ENCODE measurements at regions not wholly inside any gene's neighbourhood (a gene's known extent, or its start where the extent isn't known, plus 50 kb on each side); places are given as distances from the start of the nearest gene placed in this dataset.

GRCh38 chr2:49288113-49288705 lies 133.9 kb upstream of the FSHR start:
- H3K4me3 ChIP-seq (ENCODE audit: low read depth, low read length) = no peak overlapping the region
- DNase-seq (ENCODE audit: low read depth) = no peak
- TF ChIP-seq, protein P1, sequence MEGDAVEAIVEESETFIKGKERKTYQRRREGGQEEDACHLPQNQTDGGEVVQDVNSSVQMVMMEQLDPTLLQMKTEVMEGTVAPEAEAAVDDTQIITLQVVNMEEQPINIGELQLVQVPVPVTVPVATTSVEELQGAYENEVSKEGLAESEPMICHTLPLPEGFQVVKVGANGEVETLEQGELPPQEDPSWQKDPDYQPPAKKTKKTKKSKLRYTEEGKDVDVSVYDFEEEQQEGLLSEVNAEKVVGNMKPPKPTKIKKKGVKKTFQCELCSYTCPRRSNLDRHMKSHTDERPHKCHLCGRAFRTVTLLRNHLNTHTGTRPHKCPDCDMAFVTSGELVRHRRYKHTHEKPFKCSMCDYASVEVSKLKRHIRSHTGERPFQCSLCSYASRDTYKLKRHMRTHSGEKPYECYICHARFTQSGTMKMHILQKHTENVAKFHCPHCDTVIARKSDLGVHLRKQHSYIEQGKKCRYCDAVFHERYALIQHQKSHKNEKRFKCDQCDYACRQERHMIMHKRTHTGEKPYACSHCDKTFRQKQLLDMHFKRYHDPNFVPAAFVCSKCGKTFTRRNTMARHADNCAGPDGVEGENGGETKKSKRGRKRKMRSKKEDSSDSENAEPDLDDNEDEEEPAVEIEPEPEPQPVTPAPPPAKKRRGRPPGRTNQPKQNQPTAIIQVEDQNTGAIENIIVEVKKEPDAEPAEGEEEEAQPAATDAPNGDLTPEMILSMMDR (IDR thresholded peaks at IDR 0.05; ENCODE audit: insufficient read depth, low read depth, low read length) = no peak

- no peak for DNase-seq (ENCODE audit: low read depth)
- TF ChIP-seq, protein P1 (IDR thresholded peaks at IDR 0.05; ENCODE audit: insufficient read depth, low read depth, low read length) = no peak
- H3K4me3 ChIP-seq (ENCODE audit: low read depth, low read length) = no peak overlapping the region
Observed at GRCh38 chr2:49286726-49287125, 132.4 kb upstream of the FSHR start.

GRCh38 chr2:49286045-49286444 lies 131.7 kb upstream of the FSHR start:
- TF ChIP-seq, protein P1 (IDR thresholded peaks at IDR 0.05; ENCODE audit: insufficient read depth, low read depth, low read length) = no peak
- no peak for DNase-seq (ENCODE audit: low read depth)
- H3K4me3 ChIP-seq (ENCODE audit: low read depth, low read length) = no peak overlapping the region

- TF ChIP-seq, protein P1 (IDR thresholded peaks at IDR 0.05; ENCODE audit: insufficient read depth, low read depth, low read length) = no peak
- DNase-seq (ENCODE audit: low read depth) = no peak
- no peak overlapping the region for H3K4me3 ChIP-seq (ENCODE audit: low read depth, low read length)
Observed at GRCh38 chr2:49278561-49278960, 124.2 kb upstream of the FSHR start.

GRCh38 chr2:49278141-49278540 lies 123.8 kb upstream of the FSHR start:
- TF ChIP-seq, protein P1 (IDR thresholded peaks at IDR 0.05; ENCODE audit: insufficient read depth, low read depth, low read length) = no peak
- no peak for DNase-seq (ENCODE audit: low read depth)

DNA sequence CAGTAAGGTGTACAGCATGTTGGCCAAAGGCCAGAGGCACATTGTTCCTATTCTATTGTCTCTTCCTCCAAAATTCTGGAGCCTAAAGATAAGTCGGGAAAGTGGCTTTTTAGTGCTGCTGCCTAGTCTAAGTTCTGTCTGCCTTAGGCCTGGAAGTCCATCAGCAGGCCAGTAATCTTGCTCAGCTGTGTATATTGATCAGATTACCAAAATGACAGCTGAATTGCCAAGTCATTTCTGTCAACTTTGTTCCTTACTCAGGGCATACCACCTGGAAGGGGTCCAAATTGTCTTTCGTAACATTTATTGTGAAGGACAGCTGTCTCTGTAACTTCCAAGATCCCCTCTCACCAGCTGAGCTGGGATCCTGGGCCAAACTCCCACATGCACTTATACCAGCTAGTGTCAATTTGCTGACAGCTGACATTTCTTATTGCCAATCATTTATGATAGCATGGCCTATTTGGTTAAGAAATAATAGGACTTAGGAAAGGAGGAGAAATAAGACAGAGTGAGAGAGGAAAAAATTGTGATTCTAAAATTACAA lies 116.8 kb upstream of the FSHR start:
- TF ChIP-seq, protein P1 (IDR thresholded peaks at IDR 0.05; ENCODE audit: insufficient read depth, low read depth, low read length) = no peak
- no peak overlapping the region for H3K4me3 ChIP-seq (ENCODE audit: low read depth, low read length)
- no peak for DNase-seq (ENCODE audit: low read depth)

More at GRCh38 chr2:49278141-49278540, 123.8 kb upstream of the FSHR start:
- H3K4me3 ChIP-seq (ENCODE audit: low read depth, low read length) = no peak overlapping the region

DNA sequence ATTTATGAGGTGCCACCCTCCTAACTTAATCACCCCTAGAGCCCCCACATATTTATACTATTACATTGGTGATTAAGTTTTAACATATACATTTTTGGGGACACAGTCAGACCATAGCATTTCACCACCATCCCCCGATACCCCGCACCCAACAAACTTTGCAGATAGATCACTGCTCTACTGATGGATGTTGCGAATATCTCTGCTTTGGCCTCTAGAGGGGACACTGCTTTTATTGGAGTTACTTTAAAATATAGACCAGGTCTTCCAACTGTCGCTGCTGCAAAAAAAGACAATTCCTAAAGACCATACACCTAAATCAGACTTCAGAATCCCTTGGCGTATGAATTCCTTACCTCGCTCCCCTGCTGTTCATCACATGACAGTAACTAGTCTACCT lies 115.8 kb upstream of the FSHR start:
- TF ChIP-seq, protein P1 (IDR thresholded peaks at IDR 0.05; ENCODE audit: insufficient read depth, low read depth, low read length) = no peak
- DNase-seq (ENCODE audit: low read depth) = no peak
- no peak overlapping the region for H3K4me3 ChIP-seq (ENCODE audit: low read depth, low read length)

All from fibroblast of villous mesenchyme (primary cell).